ENCODE measurements at regions not wholly inside any gene's neighbourhood (a gene's known extent, or its start where the extent isn't known, plus 50 kb on each side); places are given as distances from the start of the nearest gene placed in this dataset.
"Not testable (repeated sequence)": the region's sequence is repeated elsewhere in the genome, so short reads cannot be mapped to it uniquely, and the experiment has no call there.

DNA sequence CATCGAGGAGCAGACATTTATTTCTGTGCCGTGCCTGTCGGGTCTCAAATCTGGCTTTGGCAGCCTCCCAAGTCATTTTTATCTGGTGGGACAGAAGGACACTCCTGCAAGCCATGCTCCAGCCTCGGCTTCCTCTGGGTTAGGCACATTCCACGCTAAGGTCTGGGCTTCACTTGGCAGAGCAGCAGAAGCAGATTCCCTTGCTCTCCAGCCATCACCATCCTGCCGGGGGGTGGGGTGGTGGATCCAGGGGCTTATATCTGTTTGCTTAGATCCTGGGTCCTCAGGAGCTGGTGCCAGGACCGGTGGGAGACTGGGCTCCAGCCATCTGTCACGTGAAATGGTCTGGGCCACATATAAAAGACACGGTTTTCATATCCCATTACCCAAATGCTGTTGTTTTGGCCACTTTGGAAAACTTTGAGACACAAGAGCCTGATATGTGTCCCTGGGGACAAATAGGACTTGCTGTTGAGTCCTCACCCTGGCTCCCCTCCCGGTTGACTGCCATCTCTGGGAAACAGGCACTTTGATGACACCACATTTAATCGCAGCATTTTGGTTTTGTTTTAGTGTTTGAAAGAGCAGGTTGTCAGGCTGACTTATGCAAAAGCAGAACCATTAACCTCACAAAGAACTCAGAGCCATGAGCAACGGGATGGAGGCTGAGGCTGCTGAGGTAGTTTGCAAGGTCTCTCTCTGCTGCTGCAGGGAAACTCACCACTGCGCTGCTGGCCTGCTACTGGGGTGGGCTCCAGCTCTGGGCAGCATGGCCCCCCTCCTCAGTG lies 69.6 kb upstream of the PRMT8 start:
- H3K27me3 ChIP-seq (ENCODE audit: control insufficient read depth, insufficient read depth, low read length) = peaks cover 15% of the 10 kb centered on the region; the same call in 1 of the 2 replicates
- peaks cover 2% of the 10 kb centered on the region; the same call in 1 of the 2 replicates for H3K9me3 ChIP-seq (ENCODE audit: control insufficient read depth, insufficient read depth, low read depth, low read length)
- H3K9ac ChIP-seq (ENCODE audit: low read length) = no peak overlapping the region
- H3K36me3 ChIP-seq (ENCODE audit: control insufficient read depth, insufficient read depth, low read length) = no peaks in the 10 kb centered on the region
- H3K27ac ChIP-seq (ENCODE audit: low read depth, low read length) = no peak overlapping the region
- H3K4me1 ChIP-seq (ENCODE audit: control insufficient read depth, insufficient read depth, low read length) = peaks cover 19% of the 10 kb centered on the region
- H3K4me3 ChIP-seq (ENCODE audit: low read depth, low read length) = 0 out of 2 replicates have a peak overlapping the region, but pooled peaks have one; percentile 6

- Histone ChIP-seq H3K27me3 (ENCODE audit: control insufficient read depth, insufficient read depth, low read length) (peaks cover 10% of the 10 kb centered on the region; the same call in 1 of the 2 replicates), H3K4me1 (ENCODE audit: control insufficient read depth, insufficient read depth, low read length) (peaks cover 23% of the 10 kb centered on the region)
- H3K9ac ChIP-seq (ENCODE audit: low read length); H3K9me3 ChIP-seq (ENCODE audit: control insufficient read depth, insufficient read depth, low read depth, low read length); H3K27ac ChIP-seq (ENCODE audit: low read depth, low read length); H3K4me3 ChIP-seq (ENCODE audit: low read depth, low read length); H3K36me3 ChIP-seq (ENCODE audit: control insufficient read depth, insufficient read depth, low read length): not testable (repeated sequence)
These were observed 66.2 kb upstream of the PRMT8 start for GRCh38 chr12:3424796-3425195.

DNA sequence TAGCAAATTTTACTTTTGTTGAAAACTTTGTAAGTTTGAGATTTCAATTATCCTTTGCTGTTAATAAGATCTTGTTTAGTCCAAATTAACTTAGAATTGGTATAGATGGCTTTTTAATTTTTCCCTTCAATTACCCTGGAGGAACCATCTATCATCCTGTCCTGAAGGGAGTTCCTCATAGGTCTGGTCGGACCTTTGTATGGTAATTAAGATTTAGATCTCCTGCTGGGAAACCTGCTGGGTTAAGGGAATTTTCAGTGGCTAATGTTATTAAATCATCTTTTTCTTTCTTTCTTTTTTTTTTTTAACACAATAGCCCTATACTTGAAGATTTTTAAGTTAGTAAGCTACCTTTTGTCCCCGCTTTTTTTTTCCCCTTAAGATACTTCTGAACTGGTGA lies 63.0 kb upstream of the PRMT8 start:
- Histone ChIP-seq H3K27ac (ENCODE audit: low read depth, low read length) (no peak overlapping the region), H3K27me3 (ENCODE audit: control insufficient read depth, insufficient read depth, low read length) (no peaks in the 10 kb centered on the region), H3K4me1 (ENCODE audit: control insufficient read depth, insufficient read depth, low read length) (peaks cover 19% of the 10 kb centered on the region; the same call in 1 of the 2 replicates), H3K36me3 (ENCODE audit: control insufficient read depth, insufficient read depth, low read length) (no peaks in the 10 kb centered on the region), H3K4me3 (ENCODE audit: low read depth, low read length) (no peak overlapping the region), H3K9ac (ENCODE audit: low read length) (no peak overlapping the region), H3K9me3 (ENCODE audit: control insufficient read depth, insufficient read depth, low read depth, low read length) (peaks cover 9% of the 10 kb centered on the region; the same call in 1 of the 2 replicates)

- Histone ChIP-seq H3K9ac (ENCODE audit: low read length) (no peak overlapping the region), H3K27me3 (ENCODE audit: control insufficient read depth, insufficient read depth, low read length) (no peaks in the 10 kb centered on the region), H3K9me3 (ENCODE audit: control insufficient read depth, insufficient read depth, low read depth, low read length) (peaks cover 9% of the 10 kb centered on the region; the same call in 1 of the 2 replicates), H3K27ac (ENCODE audit: low read depth, low read length) (no peak overlapping the region), H3K36me3 (ENCODE audit: control insufficient read depth, insufficient read depth, low read length) (no peaks in the 10 kb centered on the region), H3K4me3 (ENCODE audit: low read depth, low read length) (no peak overlapping the region), H3K4me1 (ENCODE audit: control insufficient read depth, insufficient read depth, low read length) (peaks cover 20% of the 10 kb centered on the region; the same call in 1 of the 2 replicates)
These were observed 62.4 kb upstream of the PRMT8 start for GRCh38 chr12:3428631-3429030.

DNA sequence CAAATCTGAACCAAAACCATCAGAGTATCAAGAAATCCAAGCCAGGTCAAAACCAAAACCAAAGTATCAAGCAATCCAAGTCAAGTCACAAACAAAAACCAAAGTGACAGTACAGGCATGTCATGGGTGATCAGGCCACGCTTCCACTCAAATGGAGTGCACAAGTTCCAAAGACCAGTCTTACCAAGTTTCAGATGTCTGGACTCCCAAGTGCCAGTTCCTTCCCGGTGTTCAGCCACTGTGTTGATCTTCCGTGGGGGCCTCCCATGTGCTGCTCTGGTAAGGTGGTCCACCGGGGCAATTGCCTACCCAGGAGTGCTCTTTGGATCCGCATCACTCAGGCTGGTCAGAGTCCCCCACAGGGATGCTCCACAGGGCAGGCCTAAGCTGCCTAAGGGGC lies 61.5 kb upstream of the PRMT8 start:
- peaks cover 20% of the 10 kb centered on the region; the same call in 1 of the 2 replicates for H3K4me1 ChIP-seq (ENCODE audit: control insufficient read depth, insufficient read depth, low read length)
- H3K4me3 ChIP-seq (ENCODE audit: low read depth, low read length); H3K27ac ChIP-seq (ENCODE audit: low read depth, low read length); H3K9me3 ChIP-seq (ENCODE audit: control insufficient read depth, insufficient read depth, low read depth, low read length); H3K27me3 ChIP-seq (ENCODE audit: control insufficient read depth, insufficient read depth, low read length); H3K9ac ChIP-seq (ENCODE audit: low read length); H3K36me3 ChIP-seq (ENCODE audit: control insufficient read depth, insufficient read depth, low read length): not testable (repeated sequence)

GRCh38 chr12:3431686-3432085 lies 59.3 kb upstream of the PRMT8 start:
- H3K4me3 ChIP-seq (ENCODE audit: low read depth, low read length) = no peak overlapping the region
- H3K9ac ChIP-seq (ENCODE audit: low read length) = no peak overlapping the region
- peaks cover 9% of the 10 kb centered on the region; the same call in 1 of the 2 replicates for H3K9me3 ChIP-seq (ENCODE audit: control insufficient read depth, insufficient read depth, low read depth, low read length)
- H3K36me3 ChIP-seq (ENCODE audit: control insufficient read depth, insufficient read depth, low read length) = no peaks in the 10 kb centered on the region
- H3K4me1 ChIP-seq (ENCODE audit: control insufficient read depth, insufficient read depth, low read length) = peaks cover 20% of the 10 kb centered on the region; the same call in 1 of the 2 replicates
- H3K27ac ChIP-seq (ENCODE audit: low read depth, low read length) = no peak overlapping the region
- H3K27me3 ChIP-seq (ENCODE audit: control insufficient read depth, insufficient read depth, low read length) = no peaks in the 10 kb centered on the region

GRCh38 chr12:3432176-3432742 lies 58.7 kb upstream of the PRMT8 start:
- no peaks in the 10 kb centered on the region for H3K36me3 ChIP-seq (ENCODE audit: control insufficient read depth, insufficient read depth, low read length)
- peaks cover 9% of the 10 kb centered on the region; the same call in 1 of the 2 replicates for H3K9me3 ChIP-seq (ENCODE audit: control insufficient read depth, insufficient read depth, low read depth, low read length)
- no peak overlapping the region for H3K4me3 ChIP-seq (ENCODE audit: low read depth, low read length)
- no peaks in the 10 kb centered on the region for H3K27me3 ChIP-seq (ENCODE audit: control insufficient read depth, insufficient read depth, low read length)
- no peak overlapping the region for H3K27ac ChIP-seq (ENCODE audit: low read depth, low read length)
- no peak overlapping the region for H3K9ac ChIP-seq (ENCODE audit: low read length)
- H3K4me1 ChIP-seq (ENCODE audit: control insufficient read depth, insufficient read depth, low read length) = peaks cover 20% of the 10 kb centered on the region; the same call in 1 of the 2 replicates

DNA sequence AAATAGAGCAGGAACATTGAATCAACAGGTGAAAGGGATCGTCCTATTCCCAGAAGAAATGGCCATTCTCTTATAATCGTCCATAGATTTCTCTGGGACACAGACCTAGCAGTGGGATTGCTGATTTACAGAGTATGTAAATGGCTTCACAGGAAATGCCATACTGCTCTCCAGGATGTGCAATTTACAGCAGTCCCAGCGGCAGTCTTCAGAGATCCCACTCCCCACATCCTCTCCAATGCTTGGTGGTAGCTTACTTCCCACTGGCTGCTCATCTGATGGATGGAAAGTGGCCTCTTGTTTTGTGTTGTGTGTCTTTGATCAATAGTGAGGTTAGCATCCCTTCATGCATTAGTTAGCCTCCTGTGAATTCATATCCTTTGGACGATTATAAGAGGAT lies 58.1 kb upstream of the PRMT8 start:
- Histone ChIP-seq H3K36me3 (ENCODE audit: control insufficient read depth, insufficient read depth, low read length) (no peaks in the 10 kb centered on the region), H3K27ac (ENCODE audit: low read depth, low read length) (no peak overlapping the region)

GRCh38 chr12:3436461-3437065 lies 54.4 kb upstream of the PRMT8 start:
- H3K4me3 ChIP-seq (ENCODE audit: low read depth, low read length) = no peak overlapping the region
- no peak overlapping the region for H3K27ac ChIP-seq (ENCODE audit: low read depth, low read length)
- no peaks in the 10 kb centered on the region for H3K9me3 ChIP-seq (ENCODE audit: control insufficient read depth, insufficient read depth, low read depth, low read length)
- no peaks in the 10 kb centered on the region for H3K36me3 ChIP-seq (ENCODE audit: control insufficient read depth, insufficient read depth, low read length)
- no peaks in the 10 kb centered on the region for H3K27me3 ChIP-seq (ENCODE audit: control insufficient read depth, insufficient read depth, low read length)
- no peak overlapping the region for H3K9ac ChIP-seq (ENCODE audit: low read length)
- peaks cover 19% of the 10 kb centered on the region; the same call in 1 of the 2 replicates for H3K4me1 ChIP-seq (ENCODE audit: control insufficient read depth, insufficient read depth, low read length)

More for the DNA sequence above, 58.1 kb upstream of the PRMT8 start:
- no peak overlapping the region for H3K4me3 ChIP-seq (ENCODE audit: low read depth, low read length)
- peaks cover 9% of the 10 kb centered on the region; the same call in 1 of the 2 replicates for H3K9me3 ChIP-seq (ENCODE audit: control insufficient read depth, insufficient read depth, low read depth, low read length)
- H3K9ac ChIP-seq (ENCODE audit: low read length) = no peak overlapping the region
- peaks cover 20% of the 10 kb centered on the region; the same call in 1 of the 2 replicates for H3K4me1 ChIP-seq (ENCODE audit: control insufficient read depth, insufficient read depth, low read length)
- no peaks in the 10 kb centered on the region for H3K27me3 ChIP-seq (ENCODE audit: control insufficient read depth, insufficient read depth, low read length)

DNA sequence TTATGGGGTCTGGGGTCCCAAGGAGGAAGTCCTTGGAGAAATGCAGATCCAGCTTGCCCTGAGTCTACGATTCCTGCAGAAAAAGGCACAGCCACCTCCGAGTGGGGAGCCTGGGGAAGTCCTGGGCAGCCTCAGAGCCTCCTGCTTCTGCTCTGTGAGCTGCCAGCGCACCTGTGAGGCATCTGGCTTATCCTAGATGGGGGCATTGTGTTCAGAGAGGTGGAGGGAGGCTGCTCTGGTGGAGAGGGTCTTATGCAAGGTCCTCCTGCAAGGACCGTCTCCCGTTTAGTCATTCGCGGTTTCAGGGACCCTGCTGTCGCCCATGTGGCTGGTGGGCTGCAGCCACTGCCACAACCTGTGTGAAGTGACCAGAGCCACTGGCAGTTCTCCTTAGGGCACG lies 53.0 kb upstream of the PRMT8 start:
- no peaks in the 10 kb centered on the region for H3K27me3 ChIP-seq (ENCODE audit: control insufficient read depth, insufficient read depth, low read length)

DNA sequence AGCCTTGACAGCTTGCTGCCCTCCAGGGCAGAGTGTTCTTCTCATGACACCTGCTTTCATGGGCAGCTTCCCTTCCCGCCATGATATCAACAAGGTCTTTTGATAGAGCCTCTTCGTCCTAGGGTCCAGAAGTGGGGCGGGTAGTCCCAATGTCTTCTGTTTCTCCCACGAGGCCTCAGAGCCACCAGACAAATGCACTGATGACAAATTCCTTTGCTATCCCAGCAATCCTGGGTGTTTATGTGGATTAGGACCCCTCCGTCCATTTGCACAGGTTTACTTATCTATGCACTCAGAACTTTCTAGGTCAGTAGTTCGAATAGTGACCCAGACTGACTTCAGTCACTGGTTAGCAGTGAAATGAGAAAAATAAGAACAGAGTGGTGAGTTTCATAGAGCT lies 52.6 kb upstream of the PRMT8 start:
- Histone ChIP-seq H3K9me3 (ENCODE audit: control insufficient read depth, insufficient read depth, low read depth, low read length) (no peaks in the 10 kb centered on the region), H3K27ac (ENCODE audit: low read depth, low read length) (no peak overlapping the region), H3K27me3 (ENCODE audit: control insufficient read depth, insufficient read depth, low read length) (no peaks in the 10 kb centered on the region), H3K4me1 (ENCODE audit: control insufficient read depth, insufficient read depth, low read length) (peaks cover 3% of the 10 kb centered on the region; the same call in 1 of the 2 replicates), H3K4me3 (ENCODE audit: low read depth, low read length) (no peak overlapping the region), H3K9ac (ENCODE audit: low read length) (no peak overlapping the region), H3K36me3 (ENCODE audit: control insufficient read depth, insufficient read depth, low read length) (no peaks in the 10 kb centered on the region)

More for the DNA sequence above, 53.0 kb upstream of the PRMT8 start:
- H3K9me3 ChIP-seq (ENCODE audit: control insufficient read depth, insufficient read depth, low read depth, low read length) = no peaks in the 10 kb centered on the region
- H3K36me3 ChIP-seq (ENCODE audit: control insufficient read depth, insufficient read depth, low read length) = no peaks in the 10 kb centered on the region
- peaks cover 4% of the 10 kb centered on the region; the same call in 1 of the 2 replicates for H3K4me1 ChIP-seq (ENCODE audit: control insufficient read depth, insufficient read depth, low read length)
- H3K9ac ChIP-seq (ENCODE audit: low read length) = no peak overlapping the region
- no peak overlapping the region for H3K4me3 ChIP-seq (ENCODE audit: low read depth, low read length)
- no peak overlapping the region for H3K27ac ChIP-seq (ENCODE audit: low read depth, low read length)
